Glomerular endothelial cell (primary cell): ENCODE measurements at regions not wholly inside any gene's neighbourhood (a gene's known extent, or its start where the extent isn't known, plus 50 kb on each side); places are given as distances from the start of the nearest gene placed in this dataset.
"Not testable (repeated sequence)": the region's sequence is repeated elsewhere in the genome, so short reads cannot be mapped to it uniquely, and the experiment has no call there.

Experiments
- DNase-seq: peaks from one replicate; pipeline ENCODE4 v3.0.0-alpha.2; 2011; ENCODE audit warnings: low read depth, low spot score; ENCODE audit errors: extremely low read depth

GRCh38 chr4:174012886-174013259, 270.6 kb downstream of the FBXO8 start:
- no peak for DNase-seq

- no peak for DNase-seq
Observed at GRCh38 chr4:174012135-174012885, 271.2 kb downstream of the FBXO8 start.

GRCh38 chr4:174010547-174010946, 272.9 kb downstream of the FBXO8 start:
- no peak for DNase-seq

GRCh38 chr4:174009686-174010451, 273.6 kb downstream of the FBXO8 start:
- no peak for DNase-seq

GRCh38 chr4:174005422-174005821, 278.0 kb downstream of the FBXO8 start:
- DNase-seq = no peak

- no peak for DNase-seq
Observed at GRCh38 chr4:173998471-173999144, 284.9 kb downstream of the FBXO8 start.

GRCh38 chr4:173995779-173996178, 287.7 kb downstream of the FBXO8 start:
- DNase-seq = not testable (repeated sequence)

- DNase-seq = no peak
Observed at GRCh38 chr4:173991814-173992213, 291.7 kb downstream of the FBXO8 start.

GRCh38 chr4:173991316-173991715, 292.2 kb downstream of the FBXO8 start:
- no peak for DNase-seq

- no peak for DNase-seq
Observed at GRCh38 chr4:173990869-173991210, 292.6 kb downstream of the FBXO8 start.

GRCh38 chr4:173990126-173990868, 293.2 kb downstream of the FBXO8 start:
- no peak for DNase-seq

- DNase-seq = not testable (repeated sequence)
Observed at GRCh38 chr4:173963523-173963922, 319.9 kb downstream of the FBXO8 start.

- no peak for DNase-seq
Observed at GRCh38 chr4:173960398-173960797, 323.1 kb downstream of the FBXO8 start.

- DNase-seq = no peak
Observed at GRCh38 chr4:173958445-173958844, 325.0 kb downstream of the FBXO8 start.

- no peak for DNase-seq
Observed at GRCh38 chr4:173943547-173943946, 339.9 kb downstream of the FBXO8 start.

- DNase-seq = no peak
Observed at GRCh38 chr4:173940146-173940545, 343.3 kb downstream of the FBXO8 start.

GRCh38 chr4:173937631-173938270, 345.7 kb downstream of the FBXO8 start:
- DNase-seq = no peak

- DNase-seq = no peak
Observed at GRCh38 chr4:173936861-173937260, 346.6 kb downstream of the FBXO8 start.

- no peak for DNase-seq
Observed at GRCh38 chr4:173935622-173936405, 347.7 kb downstream of the FBXO8 start.
